ENCODE measurements at regions not wholly inside any gene's neighbourhood (a gene's known extent, or its start where the extent isn't known, plus 50 kb on each side); places are given as distances from the start of the nearest gene placed in this dataset.

DNA sequence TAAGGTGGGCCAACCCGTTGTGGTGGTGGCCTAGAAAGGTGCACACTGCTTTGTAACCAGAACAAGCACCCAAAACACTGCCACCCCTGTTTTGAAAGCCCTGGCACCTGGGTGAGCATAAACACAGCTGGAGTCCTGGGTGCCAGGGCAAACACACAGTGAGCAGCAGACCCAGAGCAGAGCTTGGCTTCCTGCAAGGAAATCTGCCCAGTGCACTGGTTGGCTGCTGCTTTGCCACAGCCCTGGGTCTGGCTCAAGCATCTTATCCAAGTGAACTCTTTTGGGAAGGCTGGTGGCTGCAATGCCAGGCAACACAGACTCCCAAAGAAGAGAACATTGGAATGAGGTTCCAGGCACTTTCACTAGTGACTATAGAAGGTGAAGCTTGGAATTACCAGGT, 145.5 kb upstream of the PDE1C start:
- TF ChIP-seq CTCF (IDR thresholded peaks at IDR 0.05 in 8 of 11, conservative IDR thresholded peaks at IDR 0.05 in 3 of 11) (no peak), POLR2A (IDR thresholded peaks at IDR 0.05) (no peak)

Measured in spleen (tissue), 7 donors.